ENCODE measurements at regions not wholly inside any gene's neighbourhood (a gene's known extent, or its start where the extent isn't known, plus 50 kb on each side); places are given as distances from the start of the nearest gene placed in this dataset.

- no peak for TF ChIP-seq CTCF (conservative IDR thresholded peaks at IDR 0.05)
- no peak overlapping the region for H3K4me3 Mint-ChIP-seq
- no peak overlapping the region for H3K27ac Mint-ChIP-seq (ENCODE audit: unreplicated experiment)
- DNase-seq (ENCODE audit: low read depth, low spot score) = no peak
- H3K36me3 Mint-ChIP-seq (ENCODE audit: low read depth) = peaks cover 5% of the 10 kb centered on the region
- H3K4me1 Mint-ChIP-seq = peaks cover 46% of the 10 kb centered on the region
- H3K27me3 Mint-ChIP-seq (ENCODE audit: low read depth) = no peaks in the 10 kb centered on the region
- peaks cover 7% of the 10 kb centered on the region for H3K9me3 Mint-ChIP-seq
These were observed 579.2 kb upstream of the ZNF608 start for GRCh38 chr5:125325488-125326149.

GRCh38 chr5:125326150-125326510 lies 579.7 kb upstream of the ZNF608 start:
- H3K4me3 Mint-ChIP-seq = no peak overlapping the region
- H3K27me3 Mint-ChIP-seq (ENCODE audit: low read depth) = no peaks in the 10 kb centered on the region
- peaks cover 4% of the 10 kb centered on the region for H3K36me3 Mint-ChIP-seq (ENCODE audit: low read depth)
- H3K9me3 Mint-ChIP-seq = peaks cover 7% of the 10 kb centered on the region
- DNase-seq (ENCODE audit: low read depth, low spot score) = no peak
- no peak overlapping the region for H3K27ac Mint-ChIP-seq (ENCODE audit: unreplicated experiment)
- no peak for TF ChIP-seq CTCF (conservative IDR thresholded peaks at IDR 0.05)
- peaks cover 47% of the 10 kb centered on the region for H3K4me1 Mint-ChIP-seq

GRCh38 chr5:125327676-125328075 lies 581.2 kb upstream of the ZNF608 start:
- Mint-ChIP-seq H3K36me3 (ENCODE audit: low read depth) (peaks cover 2% of the 10 kb centered on the region), H3K27me3 (ENCODE audit: low read depth) (no peaks in the 10 kb centered on the region), H3K27ac (ENCODE audit: unreplicated experiment) (no peak overlapping the region), H3K9me3 (peaks cover 7% of the 10 kb centered on the region), H3K4me3 (no peak overlapping the region), H3K4me1 (peaks cover 54% of the 10 kb centered on the region)
- DNase-seq (ENCODE audit: low read depth, low spot score) = no peak
- no peak for TF ChIP-seq CTCF (conservative IDR thresholded peaks at IDR 0.05)

- Mint-ChIP-seq H3K9me3 (peaks cover 7% of the 10 kb centered on the region), H3K36me3 (ENCODE audit: low read depth) (peaks cover 2% of the 10 kb centered on the region), H3K27ac (ENCODE audit: unreplicated experiment) (no peak overlapping the region), H3K4me3 (no peak overlapping the region), H3K27me3 (ENCODE audit: low read depth) (no peaks in the 10 kb centered on the region), H3K4me1 (peaks cover 43% of the 10 kb centered on the region)
- TF ChIP-seq CTCF (conservative IDR thresholded peaks at IDR 0.05) = no peak
- DNase-seq (ENCODE audit: low read depth, low spot score) = no peak
These were observed 585.7 kb upstream of the ZNF608 start for GRCh38 chr5:125331987-125332598.

GRCh38 chr5:125333416-125333815 lies 587.0 kb upstream of the ZNF608 start:
- Mint-ChIP-seq H3K9me3 (peaks cover 7% of the 10 kb centered on the region), H3K27me3 (ENCODE audit: low read depth) (no peaks in the 10 kb centered on the region), H3K4me1 (peaks cover 40% of the 10 kb centered on the region), H3K4me3 (no peak overlapping the region), H3K36me3 (ENCODE audit: low read depth) (peaks cover 2% of the 10 kb centered on the region), H3K27ac (ENCODE audit: unreplicated experiment) (no peak overlapping the region)
- no peak for DNase-seq (ENCODE audit: low read depth, low spot score)
- TF ChIP-seq CTCF (conservative IDR thresholded peaks at IDR 0.05) = no peak

Data from neural crest cell (in vitro differentiated cells).